IMR-90 (cell line): ENCODE measurements at regions not wholly inside any gene's neighbourhood (a gene's known extent, or its start where the extent isn't known, plus 50 kb on each side); places are given as distances from the start of the nearest gene placed in this dataset.

Experiments used
- BHLHE40 ChIP-seq: fragments of 150-350 bp; IDR thresholded peaks from 2 replicates; pipeline ENCODE4 v1.6.1; 2016; ENCODE audit warnings: mild to moderate bottlenecking, low read depth, low read length
- CEBPB ChIP-seq: IDR thresholded peaks from 2 replicates; pipeline ENCODE4 v1.6.1; 2012; ENCODE audit warnings: low read depth, low read length, improper control_type of control experiment
- CHD1 ChIP-seq: IDR thresholded peaks from 2 replicates; pipeline ENCODE4 v1.6.1; 2012; ENCODE audit warnings: low read depth, low read length, improper control_type of control experiment
- MAFK ChIP-seq: IDR thresholded peaks from 2 replicates; pipeline ENCODE4 v1.6.1; 2012; ENCODE audit warnings: low read depth, low read length, improper control_type of control experiment
- MXI1 ChIP-seq: IDR thresholded peaks from 2 replicates; pipeline ENCODE4 v1.6.1; 2012; ENCODE audit warnings: low read depth, mild to moderate bottlenecking, low read length, moderate library complexity, borderline replicate concordance
- POLR2A ChIP-seq: IDR thresholded peaks from 2 replicates; pipeline ENCODE4 v1.6.1; 2012; ENCODE audit warnings: mild to moderate bottlenecking, low read depth, low read length
- RAD21 ChIP-seq: IDR thresholded peaks from 2 replicates; pipeline ENCODE4 v1.6.1; 2012; ENCODE audit warnings: low read length, improper control_type of control experiment
- RCOR1 ChIP-seq: IDR thresholded peaks from 2 replicates; pipeline ENCODE4 v1.6.1; 2012; ENCODE audit warnings: mild to moderate bottlenecking, low read length, improper control_type of control experiment; ENCODE audit not compliant: insufficient replicate concordance
- RFX5 ChIP-seq: IDR thresholded peaks from 2 replicates; pipeline ENCODE4 v1.8.0; 2012; ENCODE audit warnings: low read depth, mild to moderate bottlenecking, low read length, moderate library complexity
- SMC3 ChIP-seq: fragments of 150-350 bp; IDR thresholded peaks from 2 replicates; pipeline ENCODE4 v1.6.1; 2016; ENCODE audit warnings: low read depth, mild to moderate bottlenecking, antibody characterized with exemption, low read length, moderate library complexity
- TF ChIP-seq, protein P1 (sequence below): conservative IDR thresholded peaks from 2 replicates; pipeline ENCODE4 v1.5.1; 2012; ENCODE audit warnings: mild to moderate bottlenecking, low read depth, low read length, improper control_type of control experiment
- TF ChIP-seq, protein P2 (sequence below): fragments of 150-350 bp; IDR thresholded peaks from 2 replicates; pipeline ENCODE4 v1.6.1; 2016; ENCODE audit warnings: low read depth, mild to moderate bottlenecking, low read length, moderate library complexity, borderline replicate concordance
- TF ChIP-seq, protein P3 (sequence below): fragments of 150-350 bp; IDR thresholded peaks from 2 replicates; pipeline ENCODE4 v1.6.1; 2017; ENCODE audit warnings: mild to moderate bottlenecking, antibody characterized with exemption, low read length, low read depth

DNA sequence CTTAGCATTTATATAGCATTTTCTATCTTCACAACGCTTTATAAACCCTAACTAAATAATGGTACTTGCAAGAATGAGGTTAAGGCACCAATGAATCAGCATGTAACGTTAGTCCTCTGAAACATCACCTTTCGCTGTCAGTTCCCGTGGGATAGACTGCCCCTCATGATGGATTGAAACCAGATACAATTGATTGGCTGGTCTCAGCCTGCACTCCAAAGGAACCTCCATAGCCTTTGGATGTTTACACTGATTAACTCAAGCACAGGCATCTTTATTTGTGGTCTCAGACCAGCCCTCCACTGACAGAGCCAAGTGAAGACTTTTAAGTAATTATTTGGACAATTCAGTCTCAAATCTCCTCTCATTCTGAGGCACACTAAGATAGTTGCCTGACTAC, 1339.4 kb upstream of the WWC1 start:
- no peak for TF ChIP-seq CHD1
- TF ChIP-seq POLR2A, result no peak
- no peak for TF ChIP-seq SMC3
- TF ChIP-seq, protein P1, sequence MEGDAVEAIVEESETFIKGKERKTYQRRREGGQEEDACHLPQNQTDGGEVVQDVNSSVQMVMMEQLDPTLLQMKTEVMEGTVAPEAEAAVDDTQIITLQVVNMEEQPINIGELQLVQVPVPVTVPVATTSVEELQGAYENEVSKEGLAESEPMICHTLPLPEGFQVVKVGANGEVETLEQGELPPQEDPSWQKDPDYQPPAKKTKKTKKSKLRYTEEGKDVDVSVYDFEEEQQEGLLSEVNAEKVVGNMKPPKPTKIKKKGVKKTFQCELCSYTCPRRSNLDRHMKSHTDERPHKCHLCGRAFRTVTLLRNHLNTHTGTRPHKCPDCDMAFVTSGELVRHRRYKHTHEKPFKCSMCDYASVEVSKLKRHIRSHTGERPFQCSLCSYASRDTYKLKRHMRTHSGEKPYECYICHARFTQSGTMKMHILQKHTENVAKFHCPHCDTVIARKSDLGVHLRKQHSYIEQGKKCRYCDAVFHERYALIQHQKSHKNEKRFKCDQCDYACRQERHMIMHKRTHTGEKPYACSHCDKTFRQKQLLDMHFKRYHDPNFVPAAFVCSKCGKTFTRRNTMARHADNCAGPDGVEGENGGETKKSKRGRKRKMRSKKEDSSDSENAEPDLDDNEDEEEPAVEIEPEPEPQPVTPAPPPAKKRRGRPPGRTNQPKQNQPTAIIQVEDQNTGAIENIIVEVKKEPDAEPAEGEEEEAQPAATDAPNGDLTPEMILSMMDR, result no peak
- TF ChIP-seq RCOR1, result no peak
- TF ChIP-seq RAD21, result no peak
- TF ChIP-seq RFX5, result no peak
- TF ChIP-seq, protein P2, sequence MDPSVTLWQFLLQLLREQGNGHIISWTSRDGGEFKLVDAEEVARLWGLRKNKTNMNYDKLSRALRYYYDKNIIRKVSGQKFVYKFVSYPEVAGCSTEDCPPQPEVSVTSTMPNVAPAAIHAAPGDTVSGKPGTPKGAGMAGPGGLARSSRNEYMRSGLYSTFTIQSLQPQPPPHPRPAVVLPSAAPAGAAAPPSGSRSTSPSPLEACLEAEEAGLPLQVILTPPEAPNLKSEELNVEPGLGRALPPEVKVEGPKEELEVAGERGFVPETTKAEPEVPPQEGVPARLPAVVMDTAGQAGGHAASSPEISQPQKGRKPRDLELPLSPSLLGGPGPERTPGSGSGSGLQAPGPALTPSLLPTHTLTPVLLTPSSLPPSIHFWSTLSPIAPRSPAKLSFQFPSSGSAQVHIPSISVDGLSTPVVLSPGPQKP, result no peak
- no peak for TF ChIP-seq MXI1
- no peak for TF ChIP-seq CEBPB
- no peak for TF ChIP-seq MAFK
- TF ChIP-seq BHLHE40, result no peak
- TF ChIP-seq, protein P3, sequence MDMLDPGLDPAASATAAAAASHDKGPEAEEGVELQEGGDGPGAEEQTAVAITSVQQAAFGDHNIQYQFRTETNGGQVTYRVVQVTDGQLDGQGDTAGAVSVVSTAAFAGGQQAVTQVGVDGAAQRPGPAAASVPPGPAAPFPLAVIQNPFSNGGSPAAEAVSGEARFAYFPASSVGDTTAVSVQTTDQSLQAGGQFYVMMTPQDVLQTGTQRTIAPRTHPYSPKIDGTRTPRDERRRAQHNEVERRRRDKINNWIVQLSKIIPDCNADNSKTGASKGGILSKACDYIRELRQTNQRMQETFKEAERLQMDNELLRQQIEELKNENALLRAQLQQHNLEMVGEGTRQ, result no peak
